GM10266 (cell line): ENCODE measurements at regions not wholly inside any gene's neighbourhood (a gene's known extent, or its start where the extent isn't known, plus 50 kb on each side); places are given as distances from the start of the nearest gene placed in this dataset.
"Not testable (repeated sequence)": the region's sequence is repeated elsewhere in the genome, so short reads cannot be mapped to it uniquely, and the experiment has no call there.

ENCODE experiments used
- DNase-seq: peaks from one replicate; pipeline ENCODE4 v3.0.0; 2012; ENCODE audit errors: extremely low spot score
- CTCF ChIP-seq: IDR thresholded peaks from 2 replicates; pipeline ENCODE4 v1.5.1; 2012; ENCODE audit warnings: mild to moderate bottlenecking, low read depth; ENCODE audit not compliant: control insufficient read depth, insufficient read depth; ENCODE audit errors: missing control alignments

- no peak for DNase-seq
- TF ChIP-seq CTCF, result no peak
Observed at GRCh38 chr2:128594651-128594910, 275.9 kb upstream of the HS6ST1 start.

- no peak for TF ChIP-seq CTCF
- DNase-seq, result no peak
Observed at GRCh38 chr2:128594953-128595677, 276.4 kb upstream of the HS6ST1 start.

GRCh38 chr2:128595763-128596395 lies 277.2 kb upstream of the HS6ST1 start:
- no peak for DNase-seq
- TF ChIP-seq CTCF, result no peak

GRCh38 chr2:128596396-128597120 lies 277.9 kb upstream of the HS6ST1 start:
- TF ChIP-seq CTCF, result no peak
- DNase-seq, result no peak

GRCh38 chr2:128597121-128597762 lies 278.6 kb upstream of the HS6ST1 start:
- no peak for TF ChIP-seq CTCF

GRCh38 chr2:128598260-128598659 lies 279.6 kb upstream of the HS6ST1 start:
- DNase-seq, result not testable (repeated sequence)

More at GRCh38 chr2:128597121-128597762, 278.6 kb upstream of the HS6ST1 start:
- DNase-seq, result no peak

GRCh38 chr2:128598862-128599441 lies 280.3 kb upstream of the HS6ST1 start:
- DNase-seq, result no peak
- TF ChIP-seq CTCF, result no peak
